ENCODE measurements at regions not wholly inside any gene's neighbourhood (a gene's known extent, or its start where the extent isn't known, plus 50 kb on each side); places are given as distances from the start of the nearest gene placed in this dataset.
"Not testable (repeated sequence)": the region's sequence is repeated elsewhere in the genome, so short reads cannot be mapped to it uniquely, and the experiment has no call there.

- DNase-seq: no peak
Measured at GRCh38 chr4:19193274-19193981, 1058.3 kb upstream of the SLIT2 start.

GRCh38 chr4:19191979-19192650 lies 1059.6 kb upstream of the SLIT2 start:
- DNase-seq: no peak

- no peak for DNase-seq
Measured at GRCh38 chr4:19187691-19188090, 1064.0 kb upstream of the SLIT2 start.

GRCh38 chr4:19187096-19187495 lies 1064.6 kb upstream of the SLIT2 start:
- no peak for DNase-seq

GRCh38 chr4:19181631-19182030 lies 1070.1 kb upstream of the SLIT2 start:
- not testable (repeated sequence) for DNase-seq

- DNase-seq: no peak
Measured at GRCh38 chr4:19178835-19179234, 1072.9 kb upstream of the SLIT2 start.

- no peak for DNase-seq
Measured at GRCh38 chr4:19177616-19178015, 1074.1 kb upstream of the SLIT2 start.

- no peak for DNase-seq
Measured at GRCh38 chr4:19171832-19172231, 1079.9 kb upstream of the SLIT2 start.

- DNase-seq: no peak
Measured at GRCh38 chr4:19167311-19167710, 1084.4 kb upstream of the SLIT2 start.

GRCh38 chr4:19164334-19164733 lies 1087.4 kb upstream of the SLIT2 start:
- DNase-seq: no peak

- DNase-seq: no peak
Measured at GRCh38 chr4:19159874-19160273, 1091.8 kb upstream of the SLIT2 start.

- no peak for DNase-seq
Measured at GRCh38 chr4:19158107-19158809, 1093.4 kb upstream of the SLIT2 start.

GRCh38 chr4:19156786-19157185 lies 1094.9 kb upstream of the SLIT2 start:
- DNase-seq: no peak

- no peak for DNase-seq
Measured at GRCh38 chr4:19155568-19155967, 1096.1 kb upstream of the SLIT2 start.

GRCh38 chr4:19154267-19154666 lies 1097.4 kb upstream of the SLIT2 start:
- not testable (repeated sequence) for DNase-seq

GRCh38 chr4:19152264-19152663 lies 1099.4 kb upstream of the SLIT2 start:
- DNase-seq: no peak

- DNase-seq: no peak
Measured at GRCh38 chr4:19151684-19152083, 1100.0 kb upstream of the SLIT2 start.

GRCh38 chr4:19146038-19146437 lies 1105.7 kb upstream of the SLIT2 start:
- no peak for DNase-seq

- no peak for DNase-seq
Measured at GRCh38 chr4:19135895-19136633, 1114.5 kb upstream of the LCORL start.

- no peak for DNase-seq
Measured at GRCh38 chr4:19134685-19135084, 1113.1 kb upstream of the LCORL start.

GRCh38 chr4:19133315-19133714 lies 1111.8 kb upstream of the LCORL start:
- DNase-seq: no peak

- DNase-seq: peak; percentile 82
Measured at GRCh38 chr4:19130866-19131265, 1109.3 kb upstream of the LCORL start.

- no peak for DNase-seq
Measured at GRCh38 chr4:19128176-19128575, 1106.6 kb upstream of the LCORL start.

Measured in fibroblast of skin of right quadriceps (primary cell).